GM23338 (cell line): ENCODE measurements at regions not wholly inside any gene's neighbourhood (a gene's known extent, or its start where the extent isn't known, plus 50 kb on each side); places are given as distances from the start of the nearest gene placed in this dataset.

ENCODE experiments used
- ATAC-seq: fragments of 200-7000 bp; cut with Tn5 transposase; 3 replicates; pipeline ENCODE4 v1.9.1; 2020
- DNase-seq: peaks from one replicate; pipeline ENCODE4 v3.0.0-alpha.2; 2015; ENCODE audit warnings: low spot score
- H2AFZ ChIP-seq: fragments of 200-600 bp; sonication (generic); 2 replicates; pipeline ENCODE4 v1.8.0; 2016; ENCODE audit warnings: antibody characterized with exemption, mild to moderate bottlenecking, moderate library complexity
- H3F3A ChIP-seq: fragments of 200-600 bp; sonication (generic); replicated peaks from 2 replicates; pipeline ENCODE4 v1.8.0; 2017; ENCODE audit warnings: antibody characterized with exemption, mixed run types, low read depth
- H3K27ac ChIP-seq: fragments of 200-600 bp; sonication (generic); 2 replicates; pipeline ENCODE4 v1.6.1; 2016; ENCODE audit warnings: low read depth
- H3K27me3 ChIP-seq: fragments of 200-600 bp; sonication (generic); 2 replicates; pipeline ENCODE4 v1.8.0; 2016; ENCODE audit warnings: mild to moderate bottlenecking, mixed run types, moderate library complexity; ENCODE audit not compliant: insufficient read depth
- H3K36me3 ChIP-seq: fragments of 200-600 bp; sonication (generic); 2 replicates; pipeline ENCODE4 v1.8.0; 2016; ENCODE audit warnings: mild to moderate bottlenecking; ENCODE audit not compliant: insufficient read depth
- H3K4me1 ChIP-seq: fragments of 200-600 bp; sonication (generic); 2 replicates; pipeline ENCODE4 v1.8.0; 2016; ENCODE audit warnings: mild to moderate bottlenecking, moderate library complexity; ENCODE audit not compliant: insufficient read depth
- H3K4me2 ChIP-seq: fragments of 200-600 bp; sonication (generic); 2 replicates; pipeline ENCODE4 v1.7.1; 2017; ENCODE audit warnings: mixed run types
- H3K4me3 ChIP-seq: fragments of 200-600 bp; sonication (generic); 2 replicates; pipeline ENCODE4 v1.6.1; 2016; ENCODE audit warnings: mixed run types
- H3K79me2 ChIP-seq: fragments of 200-600 bp; sonication (generic); replicated peaks from 2 replicates; pipeline ENCODE4 v1.8.0; 2017; ENCODE audit warnings: mild to moderate bottlenecking; ENCODE audit not compliant: insufficient read depth
- H3K9me2 ChIP-seq: fragments of 200-600 bp; sonication (generic); 2 replicates; pipeline ENCODE4 v1.8.0; 2017; ENCODE audit not compliant: insufficient read depth
- H4K20me1 ChIP-seq: fragments of 200-600 bp; sonication (generic); replicated peaks from 2 replicates; pipeline ENCODE4 v1.8.0; 2017; ENCODE audit warnings: mild to moderate bottlenecking; ENCODE audit not compliant: insufficient read depth
- H3K27ac Mint-ChIP-seq: 2 replicates; pipeline ENCODE4 v1.8.0; 2020; ENCODE audit warnings: inconsistent platforms, mild to moderate bottlenecking, moderate library complexity, mixed read lengths
- H3K27me3 Mint-ChIP-seq: 3 replicates; pipeline ENCODE4 v1.8.0; 2022; ENCODE audit warnings: low read depth, mild to moderate bottlenecking, moderate library complexity, mixed read lengths, inconsistent platforms; ENCODE audit not compliant: insufficient read depth, poor library complexity
- H3K36me3 Mint-ChIP-seq: 3 replicates; pipeline ENCODE4 v1.8.0; 2021; ENCODE audit warnings: low read depth, mild to moderate bottlenecking, inconsistent platforms, moderate library complexity, mixed read lengths
- H3K4me1 Mint-ChIP-seq: 3 replicates; pipeline ENCODE4 v1.8.0; 2020; ENCODE audit warnings: mild to moderate bottlenecking, inconsistent platforms, mixed read lengths
- H3K4me3 Mint-ChIP-seq: 3 replicates; pipeline ENCODE4 v1.8.0; 2021; ENCODE audit warnings: moderate library complexity, mild to moderate bottlenecking, inconsistent platforms, mixed read lengths
- H3K9me3 Mint-ChIP-seq: 3 replicates; pipeline ENCODE4 v1.8.0; 2020; ENCODE audit warnings: moderate library complexity, mild to moderate bottlenecking, inconsistent platforms, mixed read lengths
- CREB1 ChIP-seq: fragments of 250-450 bp; sonication (Bioruptor Pico); IDR thresholded peaks from 2 replicates; pipeline ENCODE4 v1.5.0; 2020; ENCODE audit warnings: low read depth, mild to moderate bottlenecking, moderate library complexity
- EZH2phosphoT487 ChIP-seq: fragments of 200-600 bp; sonication (generic); IDR thresholded peaks from one replicate; pipeline ENCODE4 v1.8.1; 2018; ENCODE audit warnings: antibody characterized with exemption; ENCODE audit not compliant: unreplicated experiment
- JUNB ChIP-seq: IDR thresholded peaks from one replicate; pipeline ENCODE4 v1.6.1; 2016; ENCODE audit warnings: antibody characterized with exemption; ENCODE audit not compliant: unreplicated experiment
- NANOG ChIP-seq: IDR thresholded peaks from 2 replicates; pipeline ENCODE4 v1.6.1; 2016; ENCODE audit warnings: antibody characterized with exemption, borderline replicate concordance
- POLR2AphosphoS5 ChIP-seq: IDR thresholded peaks from 2 replicates; pipeline ENCODE4 v1.6.1; 2016; ENCODE audit warnings: antibody characterized with exemption, low read depth
- STAT1 ChIP-seq: IDR thresholded peaks from one replicate; pipeline ENCODE4 v1.6.1; 2016; ENCODE audit warnings: antibody characterized with exemption; ENCODE audit not compliant: unreplicated experiment
- ZNF114 ChIP-seq: fragments of 250-450 bp; sonication (Bioruptor Pico); IDR thresholded peaks from 2 replicates; pipeline ENCODE4 v1.5.0; 2020; ENCODE audit warnings: mild to moderate bottlenecking, moderate library complexity
- ZNF331 ChIP-seq: fragments of 250-450 bp; sonication (Bioruptor Pico); IDR thresholded peaks from 2 replicates; pipeline ENCODE4 v1.5.0; 2020; ENCODE audit warnings: low read depth, mild to moderate bottlenecking, moderate library complexity
- TF ChIP-seq, protein P1 (sequence below), 2 experiments: fragments of 200-600 bp in 1 of 2; sonication (generic) in 1 of 2; conservative IDR thresholded peaks; 2 replicates each; pipeline versions ENCODE4 v1.5.1 to v1.6.1; 2016 to 2017; ENCODE audit warnings: antibody characterized with exemption in 2 of 2, low read depth in 2 of 2, mild to moderate bottlenecking in 2 of 2, moderate library complexity in 1 of 2
- TF ChIP-seq, protein P2 (sequence below): IDR thresholded peaks from one replicate; pipeline ENCODE4 v1.6.1; 2018; ENCODE audit warnings: antibody characterized with exemption; ENCODE audit not compliant: unreplicated experiment
- TF ChIP-seq, protein P3 (sequence below): IDR thresholded peaks from 2 replicates; pipeline ENCODE4 v1.6.1; 2016; ENCODE audit warnings: antibody characterized with exemption

DNA sequence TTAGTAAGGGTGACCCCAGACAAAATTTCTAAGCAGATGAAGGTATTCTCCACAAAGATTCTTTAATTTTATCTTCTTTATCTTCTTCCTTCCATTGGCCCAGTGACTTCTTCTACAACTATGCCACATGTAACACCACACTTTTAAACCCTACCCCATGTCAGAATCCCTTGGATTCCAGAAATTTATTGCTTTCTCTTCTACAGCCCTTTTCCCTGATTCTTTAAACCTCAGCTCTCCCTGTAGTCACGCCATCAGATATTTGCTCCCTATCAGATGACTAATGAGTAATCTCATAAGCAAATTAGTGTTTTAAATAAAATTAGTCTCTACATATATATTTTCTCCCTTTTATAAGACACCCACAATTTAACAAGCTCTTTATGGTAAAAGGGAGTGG is 423.4 kb upstream of the CHORDC1 start:
- H3K4me1 Mint-ChIP-seq = no peaks in the 10 kb centered on the region
- no peaks in the 10 kb centered on the region for H3K36me3 Mint-ChIP-seq
- ATAC-seq = no peak
- H3F3A ChIP-seq = no peaks in the 10 kb centered on the region
- H3K9me3 Mint-ChIP-seq = no peaks in the 10 kb centered on the region
- H3K4me3 Mint-ChIP-seq = no peak overlapping the region
- H3K4me3 ChIP-seq = no peak overlapping the region
- no peaks in the 10 kb centered on the region for H3K4me1 ChIP-seq
- H3K27me3 ChIP-seq = no peaks in the 10 kb centered on the region
- no peak overlapping the region for H2AFZ ChIP-seq
- no peaks in the 10 kb centered on the region for H3K27me3 Mint-ChIP-seq
- H3K79me2 ChIP-seq = no peaks in the 10 kb centered on the region
- H3K27ac Mint-ChIP-seq = no peak overlapping the region
- no peaks in the 10 kb centered on the region for H4K20me1 ChIP-seq
- TF ChIP-seq EZH2phosphoT487 (no peak), CREB1 (CRISPR knock-in tag) (no peak), JUNB (no peak), ZNF114 (CRISPR knock-in tag) (no peak), NANOG (no peak), POLR2AphosphoS5 (no peak), ZNF331 (CRISPR knock-in tag) (no peak)
- H3K36me3 ChIP-seq = no peaks in the 10 kb centered on the region
- no peak overlapping the region for H3K4me2 ChIP-seq
- no peak for DNase-seq
- no peaks in the 10 kb centered on the region for H3K9me2 ChIP-seq
- H3K27ac ChIP-seq = no peak overlapping the region

DNA sequence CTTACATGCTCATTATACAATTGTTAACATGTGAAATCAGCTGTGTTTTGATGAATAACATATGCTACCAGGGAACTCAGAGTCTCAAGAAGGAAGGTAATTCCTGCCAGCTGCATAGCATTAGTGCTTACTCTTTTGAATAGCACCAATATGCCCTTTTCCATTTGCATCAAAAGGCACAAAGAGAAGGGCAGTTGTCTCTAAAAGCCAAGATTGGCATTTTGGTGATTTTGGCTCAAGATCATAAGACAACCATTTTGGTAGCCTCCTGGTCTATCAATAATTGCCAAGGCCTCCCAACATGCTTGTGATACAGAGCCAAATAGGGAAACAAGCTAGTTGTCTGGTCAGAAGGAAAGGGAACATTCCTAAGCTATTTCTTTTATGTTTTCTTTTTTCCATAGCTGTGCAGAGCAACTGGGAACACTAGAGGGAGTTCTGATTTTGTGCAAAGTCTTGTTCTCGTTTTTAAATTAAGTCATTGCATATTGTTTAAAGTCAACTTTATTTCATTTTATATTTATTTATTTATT is 416.7 kb upstream of the CHORDC1 start:
- H3K4me3 ChIP-seq = no peak overlapping the region
- no peaks in the 10 kb centered on the region for H3K36me3 Mint-ChIP-seq
- no peaks in the 10 kb centered on the region for H3K27me3 ChIP-seq
- H3K27ac Mint-ChIP-seq = peak overlapping the region; percentile 37; the same call in 1 of the 2 replicates
- H3K27me3 Mint-ChIP-seq = no peaks in the 10 kb centered on the region
- TF ChIP-seq EZH2phosphoT487 (no peak), ZNF331 (CRISPR knock-in tag) (no peak), STAT1 (no peak), NANOG (no peak), CREB1 (CRISPR knock-in tag) (no peak)
- TF ChIP-seq, protein P1, sequence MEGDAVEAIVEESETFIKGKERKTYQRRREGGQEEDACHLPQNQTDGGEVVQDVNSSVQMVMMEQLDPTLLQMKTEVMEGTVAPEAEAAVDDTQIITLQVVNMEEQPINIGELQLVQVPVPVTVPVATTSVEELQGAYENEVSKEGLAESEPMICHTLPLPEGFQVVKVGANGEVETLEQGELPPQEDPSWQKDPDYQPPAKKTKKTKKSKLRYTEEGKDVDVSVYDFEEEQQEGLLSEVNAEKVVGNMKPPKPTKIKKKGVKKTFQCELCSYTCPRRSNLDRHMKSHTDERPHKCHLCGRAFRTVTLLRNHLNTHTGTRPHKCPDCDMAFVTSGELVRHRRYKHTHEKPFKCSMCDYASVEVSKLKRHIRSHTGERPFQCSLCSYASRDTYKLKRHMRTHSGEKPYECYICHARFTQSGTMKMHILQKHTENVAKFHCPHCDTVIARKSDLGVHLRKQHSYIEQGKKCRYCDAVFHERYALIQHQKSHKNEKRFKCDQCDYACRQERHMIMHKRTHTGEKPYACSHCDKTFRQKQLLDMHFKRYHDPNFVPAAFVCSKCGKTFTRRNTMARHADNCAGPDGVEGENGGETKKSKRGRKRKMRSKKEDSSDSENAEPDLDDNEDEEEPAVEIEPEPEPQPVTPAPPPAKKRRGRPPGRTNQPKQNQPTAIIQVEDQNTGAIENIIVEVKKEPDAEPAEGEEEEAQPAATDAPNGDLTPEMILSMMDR (conservative IDR thresholded peaks at IDR 0.05; ENCODE audit: low read depth in 2 of 2) = peak; percentile 45 to 54; a peak in 3 of 4 replicates
- TF ChIP-seq, protein P2, sequence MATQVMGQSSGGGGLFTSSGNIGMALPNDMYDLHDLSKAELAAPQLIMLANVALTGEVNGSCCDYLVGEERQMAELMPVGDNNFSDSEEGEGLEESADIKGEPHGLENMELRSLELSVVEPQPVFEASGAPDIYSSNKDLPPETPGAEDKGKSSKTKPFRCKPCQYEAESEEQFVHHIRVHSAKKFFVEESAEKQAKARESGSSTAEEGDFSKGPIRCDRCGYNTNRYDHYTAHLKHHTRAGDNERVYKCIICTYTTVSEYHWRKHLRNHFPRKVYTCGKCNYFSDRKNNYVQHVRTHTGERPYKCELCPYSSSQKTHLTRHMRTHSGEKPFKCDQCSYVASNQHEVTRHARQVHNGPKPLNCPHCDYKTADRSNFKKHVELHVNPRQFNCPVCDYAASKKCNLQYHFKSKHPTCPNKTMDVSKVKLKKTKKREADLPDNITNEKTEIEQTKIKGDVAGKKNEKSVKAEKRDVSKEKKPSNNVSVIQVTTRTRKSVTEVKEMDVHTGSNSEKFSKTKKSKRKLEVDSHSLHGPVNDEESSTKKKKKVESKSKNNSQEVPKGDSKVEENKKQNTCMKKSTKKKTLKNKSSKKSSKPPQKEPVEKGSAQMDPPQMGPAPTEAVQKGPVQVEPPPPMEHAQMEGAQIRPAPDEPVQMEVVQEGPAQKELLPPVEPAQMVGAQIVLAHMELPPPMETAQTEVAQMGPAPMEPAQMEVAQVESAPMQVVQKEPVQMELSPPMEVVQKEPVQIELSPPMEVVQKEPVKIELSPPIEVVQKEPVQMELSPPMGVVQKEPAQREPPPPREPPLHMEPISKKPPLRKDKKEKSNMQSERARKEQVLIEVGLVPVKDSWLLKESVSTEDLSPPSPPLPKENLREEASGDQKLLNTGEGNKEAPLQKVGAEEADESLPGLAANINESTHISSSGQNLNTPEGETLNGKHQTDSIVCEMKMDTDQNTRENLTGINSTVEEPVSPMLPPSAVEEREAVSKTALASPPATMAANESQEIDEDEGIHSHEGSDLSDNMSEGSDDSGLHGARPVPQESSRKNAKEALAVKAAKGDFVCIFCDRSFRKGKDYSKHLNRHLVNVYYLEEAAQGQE = no peak
- TF ChIP-seq, protein P3, sequence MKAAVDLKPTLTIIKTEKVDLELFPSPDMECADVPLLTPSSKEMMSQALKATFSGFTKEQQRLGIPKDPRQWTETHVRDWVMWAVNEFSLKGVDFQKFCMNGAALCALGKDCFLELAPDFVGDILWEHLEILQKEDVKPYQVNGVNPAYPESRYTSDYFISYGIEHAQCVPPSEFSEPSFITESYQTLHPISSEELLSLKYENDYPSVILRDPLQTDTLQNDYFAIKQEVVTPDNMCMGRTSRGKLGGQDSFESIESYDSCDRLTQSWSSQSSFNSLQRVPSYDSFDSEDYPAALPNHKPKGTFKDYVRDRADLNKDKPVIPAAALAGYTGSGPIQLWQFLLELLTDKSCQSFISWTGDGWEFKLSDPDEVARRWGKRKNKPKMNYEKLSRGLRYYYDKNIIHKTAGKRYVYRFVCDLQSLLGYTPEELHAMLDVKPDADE = no peak
- no peaks in the 10 kb centered on the region for H3K79me2 ChIP-seq
- H3K4me3 Mint-ChIP-seq = no peak overlapping the region
- no peak overlapping the region for H2AFZ ChIP-seq
- peak; percentile 47; the same call in 1 of the 3 replicates for ATAC-seq
- no peaks in the 10 kb centered on the region for H3K36me3 ChIP-seq
- no peaks in the 10 kb centered on the region for H4K20me1 ChIP-seq
- H3K4me2 ChIP-seq = no peak overlapping the region
- no peaks in the 10 kb centered on the region for H3F3A ChIP-seq
- H3K27ac ChIP-seq = no peak overlapping the region
- H3K9me2 ChIP-seq = no peaks in the 10 kb centered on the region
- DNase-seq = peak; percentile 38
- H3K4me1 Mint-ChIP-seq = peaks cover 7% of the 10 kb centered on the region; the same call in 2 of the 3 replicates
- peaks cover 10% of the 10 kb centered on the region; the same call in 2 of the 3 replicates for H3K9me3 Mint-ChIP-seq
- H3K4me1 ChIP-seq = peaks cover 5% of the 10 kb centered on the region; the same call in 1 of the 2 replicates
